K562 (cell line): ENCODE measurements at regions not wholly inside any gene's neighbourhood (a gene's known extent, or its start where the extent isn't known, plus 50 kb on each side); places are given as distances from the start of the nearest gene placed in this dataset.

Source experiments
- ARID2 ChIP-seq: fragments of 450-650 bp; IDR thresholded peaks from 2 replicates; pipeline ENCODE4 v1.6.1; 2017; ENCODE audit warnings: antibody characterized with exemption, mild to moderate bottlenecking
- ATF1 ChIP-seq, 2 experiments: fragments of 450-650 bp in 1 of 2; IDR thresholded peaks; 2 replicates each; pipeline ENCODE4 v1.6.1; 2016; ENCODE audit warnings: missing compliant biosample characterization in 1 of 2, missing genetic modification characterization in 1 of 2
- ESRRB ChIP-seq: fragments of 250-450 bp; sonication (Bioruptor Pico); IDR thresholded peaks from 2 replicates; pipeline ENCODE4 v1.5.0; 2020; ENCODE audit warnings: mild to moderate bottlenecking, moderate library complexity, borderline replicate concordance
- GTF2E2 ChIP-seq: fragments of 200-800 bp; sonication (Bioruptor generic); IDR thresholded peaks from 2 replicates; pipeline ENCODE4 v1.6.1; 2016; ENCODE audit warnings: missing genetic modification characterization, missing compliant biosample characterization
- MAFG ChIP-seq: fragments of 450-650 bp; conservative IDR thresholded peaks from 2 replicates; pipeline ENCODE4 v1.6.1; 2016; ENCODE audit warnings: missing genetic modification characterization, missing compliant biosample characterization
- NR4A1 ChIP-seq, 2 experiments: fragments of 250-450 bp in 1 of 2; fragments of 450-650 bp in 1 of 2; sonication (Bioruptor Pico) in 1 of 2; IDR thresholded peaks; 2 replicates each; pipeline versions ENCODE4 v1.4.0 to v1.6.1; 2016 to 2020; ENCODE audit warnings: mild to moderate bottlenecking in 2 of 2, missing compliant biosample characterization in 1 of 2, missing genetic modification characterization in 1 of 2, moderate library complexity in 1 of 2
- PHF8 ChIP-seq: fragments of 200-600 bp; sonication (generic); IDR thresholded peaks from 2 replicates; pipeline ENCODE4 v1.6.1; 2012; ENCODE audit warnings: mixed run types, mild to moderate bottlenecking, inconsistent platforms, low read length, moderate library complexity, borderline replicate concordance
- POLR3G ChIP-seq: IDR thresholded peaks from 2 replicates; pipeline ENCODE4 v1.6.1; 2011; ENCODE audit not compliant: insufficient read length, insufficient replicate concordance; ENCODE audit errors: extremely low read depth
- RFX7 ChIP-seq: fragments of 250-450 bp; sonication (Bioruptor Pico); IDR thresholded peaks from 2 replicates; pipeline ENCODE4 v1.5.1; 2021; ENCODE audit warnings: mild to moderate bottlenecking
- SIX5 ChIP-seq, 2 experiments: IDR thresholded peaks; 2 replicates each; pipeline ENCODE4 v1.6.1; 2011; ENCODE audit warnings: low read length in 2 of 2, borderline replicate concordance in 1 of 2, low read depth in 1 of 2, mild to moderate bottlenecking in 1 of 2, moderate library complexity in 1 of 2; ENCODE audit not compliant: insufficient read depth in 1 of 2
- SPI1 ChIP-seq: IDR thresholded peaks from 2 replicates; pipeline ENCODE4 v1.6.1; 2011; ENCODE audit warnings: low read depth, low read length, control low read depth, borderline replicate concordance
- TRIM24 ChIP-seq, 2 experiments: fragments of 450-650 bp; IDR thresholded peaks; 2 replicates each; pipeline ENCODE4 v1.6.1; 2016
- YBX1 ChIP-seq: fragments of 450-650 bp; IDR thresholded peaks from 2 replicates; pipeline ENCODE4 v1.7.1; 2016; ENCODE audit warnings: mild to moderate bottlenecking
- ZC3H8 ChIP-seq: fragments of 450-650 bp; IDR thresholded peaks from 2 replicates; pipeline ENCODE4 v1.6.1; 2017
- ZNF212 ChIP-seq: fragments of 450-650 bp; formaldehyde crosslinking; IDR thresholded peaks from 2 replicates; pipeline ENCODE4 v1.4.0; 2020; ENCODE audit warnings: mild to moderate bottlenecking
- ZNF589 ChIP-seq: fragments of 200-800 bp; sonication (Bioruptor generic); IDR thresholded peaks from 2 replicates; pipeline ENCODE4 v1.6.1; 2016; ENCODE audit warnings: low read depth, missing genetic modification characterization, missing compliant biosample characterization
- ZNF668 ChIP-seq: fragments of 250-450 bp; sonication (Bioruptor Pico); IDR thresholded peaks from 2 replicates; pipeline ENCODE4 v1.8.0; 2022; ENCODE audit warnings: mild to moderate bottlenecking, inconsistent platforms
- ZZZ3 ChIP-seq: fragments of 450-650 bp; IDR thresholded peaks from 2 replicates; pipeline ENCODE4 v1.6.1; 2016; ENCODE audit warnings: antibody characterized with exemption, mild to moderate bottlenecking, moderate library complexity
- TF ChIP-seq, protein P1 (sequence below): fragments of 250-450 bp; sonication (Bioruptor Pico); IDR thresholded peaks from 2 replicates; pipeline ENCODE4 v1.5.0; 2020; ENCODE audit warnings: mild to moderate bottlenecking
- TF ChIP-seq, protein P2 (sequence below): sonication (generic); formaldehyde crosslinking; IDR thresholded peaks from 2 replicates; pipeline ENCODE4 v1.8.1; 2023; ENCODE audit warnings: mild to moderate bottlenecking, missing genetic modification reagents
- TF ChIP-seq, protein P3 (sequence below): fragments of 450-650 bp; IDR thresholded peaks from 2 replicates; pipeline ENCODE4 v1.6.1; 2016; ENCODE audit warnings: borderline replicate concordance
- TF ChIP-seq, protein P4 (sequence below): sonication (generic); formaldehyde crosslinking; IDR thresholded peaks from 2 replicates; pipeline ENCODE4 v1.9.0; 2022; ENCODE audit warnings: mild to moderate bottlenecking, missing genetic modification reagents

DNA sequence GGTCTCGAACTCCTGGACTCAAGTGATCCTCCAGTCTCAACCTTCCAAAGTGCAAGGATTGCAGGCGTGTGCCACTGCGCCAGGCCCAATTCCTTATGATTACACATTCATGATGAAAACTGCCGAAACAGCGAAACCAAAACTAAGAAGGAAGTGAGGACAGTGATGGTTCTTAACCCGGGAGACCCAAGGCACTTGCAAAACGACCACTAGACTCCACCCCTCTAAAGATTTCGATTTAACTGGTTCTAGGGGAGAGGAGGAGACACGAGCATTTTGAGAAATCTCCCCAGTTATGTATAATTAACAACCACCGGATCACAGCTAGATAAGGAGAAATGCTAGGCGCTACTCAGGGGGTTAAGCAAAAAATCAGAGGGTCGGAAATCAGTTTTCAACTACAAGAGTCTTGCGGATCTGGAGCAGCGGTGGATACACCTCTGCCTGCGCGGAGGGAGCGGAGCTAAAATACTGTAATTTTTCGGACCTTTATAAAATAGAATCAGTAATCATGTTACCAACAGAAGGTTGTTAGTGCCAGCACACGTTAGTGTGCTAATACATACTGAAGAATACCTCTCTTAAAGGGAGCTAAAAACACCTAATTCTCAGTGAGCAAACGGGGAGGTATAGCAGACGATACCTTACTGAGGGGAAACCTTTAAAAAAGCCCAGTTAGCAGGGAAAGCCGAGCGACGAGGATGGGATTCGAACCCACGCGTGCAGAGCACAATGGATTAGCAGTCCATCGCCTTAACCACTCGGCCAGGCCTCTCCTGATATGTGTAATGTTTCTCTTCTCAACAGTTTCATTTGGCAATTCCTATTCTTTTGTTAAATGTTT lies 60.0 kb upstream of the BTN3A2 start (continued):
- TF ChIP-seq ZZZ3 (0 out of 2 replicates have a peak, but pooled peaks have one; percentile 43), ZNF589 (CRISPR knock-in tag) (peak; percentile 45; the same call in 1 of the 2 replicates), ZNF212 (CRISPR knock-in tag) (no peak), NR4A1 (CRISPR knock-in tag; IDR thresholded peaks at IDR 0.05) (no peak), NR4A1 (tag; IDR thresholded peaks at IDR 0.05) (no peak), TRIM24 (IDR thresholded peaks at IDR 0.05) (peak in 1 of 2 experiments; percentile 59; a peak in 1 of 4 replicates), GTF2E2 (tag) (no peak), RFX7 (CRISPR knock-in tag) (no peak), ESRRB (CRISPR knock-in tag) (no peak), ATF1 (CRISPR knock-in tag; IDR thresholded peaks at IDR 0.05) (no peak), ATF1 (tag; IDR thresholded peaks at IDR 0.05) (peak; percentile 75), YBX1 (no peak), ZNF668 (0 out of 2 replicates have a peak, but pooled peaks have one; percentile 60), ZC3H8 (no peak), MAFG (tag) (peak; percentile 75), ARID2 (peak; percentile 3; the same call in 1 of the 2 replicates), SIX5 (IDR thresholded peaks at IDR 0.05; ENCODE audit: borderline replicate concordance in 1 of 2, insufficient read depth in 1 of 2, low read depth in 1 of 2, low read length in 2 of 2) (no peak), PHF8 (peak; percentile 40; the same call in 1 of the 2 replicates), SPI1 (peak; percentile 62; the same call in 1 of the 2 replicates), POLR3G (peak; percentile 76)
- TF ChIP-seq, protein P1, sequence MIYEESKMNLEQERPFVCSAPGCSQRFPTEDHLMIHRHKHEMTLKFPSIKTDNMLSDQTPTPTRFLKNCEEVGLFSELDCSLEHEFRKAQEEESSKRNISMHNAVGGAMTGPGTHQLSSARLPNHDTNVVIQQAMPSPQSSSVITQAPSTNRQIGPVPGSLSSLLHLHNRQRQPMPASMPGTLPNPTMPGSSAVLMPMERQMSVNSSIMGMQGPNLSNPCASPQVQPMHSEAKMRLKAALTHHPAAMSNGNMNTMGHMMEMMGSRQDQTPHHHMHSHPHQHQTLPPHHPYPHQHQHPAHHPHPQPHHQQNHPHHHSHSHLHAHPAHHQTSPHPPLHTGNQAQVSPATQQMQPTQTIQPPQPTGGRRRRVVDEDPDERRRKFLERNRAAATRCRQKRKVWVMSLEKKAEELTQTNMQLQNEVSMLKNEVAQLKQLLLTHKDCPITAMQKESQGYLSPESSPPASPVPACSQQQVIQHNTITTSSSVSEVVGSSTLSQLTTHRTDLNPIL (CRISPR knock-in tag), result no peak
- TF ChIP-seq, protein P2, sequence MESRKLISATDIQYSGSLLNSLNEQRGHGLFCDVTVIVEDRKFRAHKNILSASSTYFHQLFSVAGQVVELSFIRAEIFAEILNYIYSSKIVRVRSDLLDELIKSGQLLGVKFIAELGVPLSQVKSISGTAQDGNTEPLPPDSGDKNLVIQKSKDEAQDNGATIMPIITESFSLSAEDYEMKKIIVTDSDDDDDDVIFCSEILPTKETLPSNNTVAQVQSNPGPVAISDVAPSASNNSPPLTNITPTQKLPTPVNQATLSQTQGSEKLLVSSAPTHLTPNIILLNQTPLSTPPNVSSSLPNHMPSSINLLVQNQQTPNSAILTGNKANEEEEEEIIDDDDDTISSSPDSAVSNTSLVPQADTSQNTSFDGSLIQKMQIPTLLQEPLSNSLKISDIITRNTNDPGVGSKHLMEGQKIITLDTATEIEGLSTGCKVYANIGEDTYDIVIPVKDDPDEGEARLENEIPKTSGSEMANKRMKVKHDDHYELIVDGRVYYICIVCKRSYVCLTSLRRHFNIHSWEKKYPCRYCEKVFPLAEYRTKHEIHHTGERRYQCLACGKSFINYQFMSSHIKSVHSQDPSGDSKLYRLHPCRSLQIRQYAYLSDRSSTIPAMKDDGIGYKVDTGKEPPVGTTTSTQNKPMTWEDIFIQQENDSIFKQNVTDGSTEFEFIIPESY (CRISPR knock-in tag), result no peak
- TF ChIP-seq, protein P3, sequence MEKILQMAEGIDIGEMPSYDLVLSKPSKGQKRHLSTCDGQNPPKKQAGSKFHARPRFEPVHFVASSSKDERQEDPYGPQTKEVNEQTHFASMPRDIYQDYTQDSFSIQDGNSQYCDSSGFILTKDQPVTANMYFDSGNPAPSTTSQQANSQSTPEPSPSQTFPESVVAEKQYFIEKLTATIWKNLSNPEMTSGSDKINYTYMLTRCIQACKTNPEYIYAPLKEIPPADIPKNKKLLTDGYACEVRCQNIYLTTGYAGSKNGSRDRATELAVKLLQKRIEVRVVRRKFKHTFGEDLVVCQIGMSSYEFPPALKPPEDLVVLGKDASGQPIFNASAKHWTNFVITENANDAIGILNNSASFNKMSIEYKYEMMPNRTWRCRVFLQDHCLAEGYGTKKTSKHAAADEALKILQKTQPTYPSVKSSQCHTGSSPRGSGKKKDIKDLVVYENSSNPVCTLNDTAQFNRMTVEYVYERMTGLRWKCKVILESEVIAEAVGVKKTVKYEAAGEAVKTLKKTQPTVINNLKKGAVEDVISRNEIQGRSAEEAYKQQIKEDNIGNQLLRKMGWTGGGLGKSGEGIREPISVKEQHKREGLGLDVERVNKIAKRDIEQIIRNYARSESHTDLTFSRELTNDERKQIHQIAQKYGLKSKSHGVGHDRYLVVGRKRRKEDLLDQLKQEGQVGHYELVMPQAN, result no peak
- TF ChIP-seq, protein P4, sequence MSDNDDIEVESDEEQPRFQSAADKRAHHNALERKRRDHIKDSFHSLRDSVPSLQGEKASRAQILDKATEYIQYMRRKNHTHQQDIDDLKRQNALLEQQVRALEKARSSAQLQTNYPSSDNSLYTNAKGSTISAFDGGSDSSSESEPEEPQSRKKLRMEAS (CRISPR knock-in tag), result peak; percentile 76
